SH-SY5Y (cell line): ENCODE measurements at regions not wholly inside any gene's neighbourhood (a gene's known extent, or its start where the extent isn't known, plus 50 kb on each side); places are given as distances from the start of the nearest gene placed in this dataset.

Experiments
- GATA2 ChIP-seq: IDR thresholded peaks from 2 replicates; pipeline ENCODE4 v1.6.1; 2011; ENCODE audit warnings: mild to moderate bottlenecking, low read depth, low read length
- GATA3 ChIP-seq: IDR thresholded peaks from 2 replicates; pipeline ENCODE4 v1.6.1; 2011; ENCODE audit warnings: low read depth, mild to moderate bottlenecking, low read length, moderate library complexity

DNA sequence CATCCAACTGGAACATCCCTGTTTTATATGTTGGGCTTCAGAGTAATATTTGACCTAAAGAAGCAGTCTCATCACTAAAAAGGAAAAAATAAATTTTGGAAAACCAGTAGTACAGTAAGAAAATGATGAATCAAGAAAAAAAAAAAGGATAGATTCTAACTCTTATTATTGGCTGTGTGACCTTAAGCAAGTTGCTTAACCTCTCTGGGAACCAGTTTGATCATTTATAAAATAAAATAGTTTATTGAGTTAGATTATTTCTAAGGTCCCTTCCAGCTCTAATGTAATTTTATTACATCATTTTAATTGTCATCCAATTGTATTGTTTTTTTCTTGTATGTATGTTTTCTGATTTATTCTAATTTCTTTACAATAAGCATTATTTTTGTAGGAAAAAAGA, 127.0 kb downstream of the PRELID2 start:
- no peak for TF ChIP-seq GATA3
- no peak for TF ChIP-seq GATA2

DNA sequence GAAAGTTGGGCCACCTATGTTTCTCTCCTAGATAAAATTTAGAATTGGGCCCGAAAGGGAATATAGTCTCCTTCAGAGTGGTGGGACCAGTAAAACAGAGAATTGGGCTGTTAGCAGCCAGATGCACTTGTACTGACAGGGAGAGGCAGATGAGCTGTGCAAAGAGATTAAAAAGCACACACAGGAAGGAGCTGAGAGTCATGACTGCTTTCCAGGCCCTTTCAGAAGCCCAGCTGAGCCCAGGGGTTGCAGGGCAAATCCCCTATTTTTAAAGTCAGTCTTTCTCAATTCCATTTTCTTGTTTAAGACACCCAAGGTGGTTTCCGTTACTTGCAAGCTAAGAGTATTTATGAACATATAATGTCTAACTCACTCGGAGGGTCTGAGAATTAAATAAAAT, 130.4 kb downstream of the PRELID2 start:
- TF ChIP-seq GATA3 (no peak), GATA2 (no peak)

DNA sequence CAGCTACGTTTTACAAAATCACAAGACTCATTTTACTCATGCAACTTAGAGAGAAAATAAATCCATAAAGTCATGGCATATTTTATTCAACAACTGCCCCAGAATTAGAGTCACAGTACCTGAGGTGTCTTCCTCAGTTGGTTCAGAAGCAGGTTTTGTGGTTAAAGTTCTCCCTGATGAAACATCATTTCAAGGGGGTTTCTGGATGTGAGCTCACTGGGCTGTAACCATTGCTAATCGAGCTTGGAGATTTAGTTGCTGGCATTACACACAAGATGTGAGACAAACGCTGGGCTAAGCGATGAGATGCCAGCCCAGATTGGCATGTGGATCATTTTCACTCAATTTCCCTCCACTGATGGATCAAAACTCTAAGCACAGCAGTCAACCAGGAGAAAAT, 131.3 kb downstream of the PRELID2 start:
- TF ChIP-seq GATA3 (no peak), GATA2 (no peak)

DNA sequence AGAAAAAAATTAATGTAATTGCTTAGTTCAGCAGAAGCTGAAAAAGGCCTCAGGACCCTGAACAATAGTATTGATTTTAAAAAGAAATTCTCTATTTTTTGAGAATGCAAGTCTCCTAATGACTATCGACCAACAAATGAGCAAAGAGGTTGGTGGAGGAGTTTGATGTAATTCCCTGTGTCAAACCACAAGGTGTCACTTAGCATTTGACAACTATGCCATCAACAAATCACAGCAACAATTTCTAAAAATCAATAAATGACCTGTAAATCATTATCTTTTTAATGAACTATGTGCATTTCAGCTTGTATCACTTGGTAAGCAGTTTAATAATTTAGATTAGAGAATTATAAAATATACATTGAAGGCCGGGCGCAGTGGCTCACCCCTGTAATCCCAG, 133.7 kb downstream of the PRELID2 start:
- TF ChIP-seq GATA3 (no peak), GATA2 (no peak)

DNA sequence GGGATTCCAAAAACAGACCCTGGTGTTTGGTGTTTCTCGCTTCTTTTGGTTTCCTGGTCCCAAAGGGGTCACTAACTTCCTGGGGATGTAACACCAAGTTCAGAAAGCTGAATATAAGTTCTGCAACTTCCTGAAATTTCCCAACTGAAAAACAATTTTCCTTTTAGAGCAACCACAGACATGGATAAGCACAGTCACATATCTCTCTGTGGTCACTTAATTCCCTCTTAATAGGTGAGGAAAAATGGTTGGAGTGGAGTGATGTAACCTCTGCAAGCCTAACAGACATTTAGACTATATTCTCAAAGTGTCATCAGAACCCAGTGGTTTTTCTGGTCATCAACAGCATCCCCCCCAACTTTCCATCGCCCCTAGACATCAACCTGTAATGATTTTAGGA, 135.3 kb downstream of the PRELID2 start:
- no peak for TF ChIP-seq GATA2
- TF ChIP-seq GATA3, result no peak

DNA sequence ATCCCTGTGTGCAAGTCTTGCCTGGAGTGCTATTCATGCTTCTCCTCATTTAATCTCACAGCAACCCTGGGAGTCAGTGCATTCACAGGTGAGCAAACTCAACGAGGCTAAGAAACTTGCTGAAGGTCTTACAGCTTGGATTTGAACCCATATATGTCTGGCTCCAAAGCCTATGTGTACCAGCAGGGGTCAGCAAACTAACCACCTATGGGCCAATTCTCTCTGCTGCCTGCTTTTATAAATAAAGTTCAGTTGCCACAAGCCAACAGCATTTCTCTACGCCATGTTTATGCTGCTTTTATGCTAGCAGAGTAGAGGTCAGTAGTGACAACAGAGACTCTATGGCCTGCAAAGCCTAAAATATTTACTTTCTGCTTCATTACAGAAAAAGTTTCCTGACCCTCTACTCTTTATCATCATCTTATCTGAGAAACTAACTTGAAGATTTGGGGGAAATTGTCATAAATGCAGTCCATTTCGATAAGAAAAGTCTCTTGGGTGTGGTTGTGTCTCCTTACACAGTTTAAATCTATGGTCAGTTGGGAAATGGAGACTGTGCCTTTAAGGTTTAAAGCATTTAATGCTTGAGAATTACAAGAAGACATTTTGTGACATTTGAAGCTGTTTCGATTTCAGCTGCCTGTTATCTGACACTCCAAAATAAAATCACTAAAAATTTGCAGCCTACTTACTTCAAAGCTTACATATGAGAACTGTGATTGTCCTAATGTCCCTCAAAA, 137.7 kb downstream of the PRELID2 start:
- TF ChIP-seq GATA3, result no peak
- no peak for TF ChIP-seq GATA2

DNA sequence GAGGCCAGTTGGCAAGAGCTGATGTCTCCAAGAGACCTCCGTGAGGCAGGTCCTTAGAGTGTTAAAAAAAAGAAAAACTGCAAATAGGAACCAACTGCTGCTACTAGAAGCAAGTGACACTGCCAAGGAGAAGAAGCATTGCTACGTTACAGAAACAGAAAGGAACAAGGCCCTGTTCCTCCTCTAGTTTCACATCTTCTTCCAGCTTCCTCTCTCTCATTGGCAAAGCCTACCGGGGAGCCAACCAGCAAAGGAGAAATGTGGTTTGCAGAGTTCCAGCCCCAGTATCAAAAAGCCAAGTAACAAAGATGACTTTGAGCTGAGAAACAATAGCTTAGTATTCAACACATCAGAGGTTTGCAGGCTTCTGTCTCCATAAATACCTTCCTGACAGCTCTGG, 145.9 kb downstream of the PRELID2 start:
- no peak for TF ChIP-seq GATA2
- TF ChIP-seq GATA3, result no peak

DNA sequence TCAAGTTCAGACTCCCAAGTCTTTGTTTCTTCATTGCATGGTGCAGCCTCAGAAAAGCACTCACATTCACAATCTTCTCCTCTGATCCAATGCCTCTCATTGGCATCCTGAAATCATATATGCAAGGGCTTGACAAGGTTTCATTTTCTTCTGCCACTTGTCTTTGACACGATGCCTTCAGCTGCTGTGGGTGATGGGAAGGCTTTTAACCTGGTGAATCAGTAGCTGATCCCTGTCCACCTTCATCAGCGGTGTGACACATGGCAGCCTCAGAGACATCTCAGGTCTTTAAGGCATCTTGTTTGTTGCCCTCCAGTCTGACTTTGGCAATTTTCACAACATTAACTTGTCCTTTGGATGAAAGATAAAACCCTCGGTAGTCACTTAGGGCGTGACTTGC, 147.2 kb downstream of the PRELID2 start:
- TF ChIP-seq GATA2 (no peak), GATA3 (no peak)

DNA sequence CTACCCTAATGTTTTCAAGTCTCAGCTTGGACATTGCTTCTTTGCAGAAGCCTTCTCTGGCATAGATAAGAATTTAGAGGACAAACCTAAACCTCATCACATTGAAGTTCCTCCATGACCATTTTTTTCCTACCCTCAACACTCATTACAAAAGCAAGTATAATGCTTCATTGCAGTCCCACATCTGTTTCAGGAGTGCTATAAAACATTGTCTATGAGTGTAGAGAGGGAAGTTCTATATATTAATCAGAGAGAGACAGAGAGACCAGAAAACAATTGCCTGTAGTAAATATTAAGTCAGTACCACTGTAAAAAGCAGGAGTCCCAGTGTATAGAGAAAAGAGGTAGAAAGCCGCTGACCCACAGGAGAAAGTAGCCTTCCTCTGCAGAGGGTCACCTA, 149.7 kb downstream of the PRELID2 start:
- TF ChIP-seq GATA2 (no peak), GATA3 (no peak)

DNA sequence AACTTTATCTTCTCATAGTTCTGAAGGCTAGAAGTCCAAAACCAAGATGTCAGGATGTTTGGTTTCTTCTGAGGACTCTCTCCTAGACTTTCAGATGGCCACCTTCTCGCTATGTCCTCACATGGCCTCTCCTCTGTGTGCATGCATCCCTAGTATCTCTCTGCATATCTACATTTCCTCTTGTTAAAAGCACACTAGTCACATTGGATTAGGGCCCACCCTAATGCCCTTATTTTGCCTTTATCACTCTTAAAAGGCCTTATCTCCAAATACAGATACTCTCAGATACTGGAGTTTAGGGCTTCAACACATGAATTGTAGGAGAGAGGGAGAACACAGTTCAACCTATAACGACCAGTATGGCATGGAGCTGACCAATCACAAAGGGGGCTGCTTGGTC, 151.7 kb downstream of the PRELID2 start:
- no peak for TF ChIP-seq GATA2
- no peak for TF ChIP-seq GATA3

DNA sequence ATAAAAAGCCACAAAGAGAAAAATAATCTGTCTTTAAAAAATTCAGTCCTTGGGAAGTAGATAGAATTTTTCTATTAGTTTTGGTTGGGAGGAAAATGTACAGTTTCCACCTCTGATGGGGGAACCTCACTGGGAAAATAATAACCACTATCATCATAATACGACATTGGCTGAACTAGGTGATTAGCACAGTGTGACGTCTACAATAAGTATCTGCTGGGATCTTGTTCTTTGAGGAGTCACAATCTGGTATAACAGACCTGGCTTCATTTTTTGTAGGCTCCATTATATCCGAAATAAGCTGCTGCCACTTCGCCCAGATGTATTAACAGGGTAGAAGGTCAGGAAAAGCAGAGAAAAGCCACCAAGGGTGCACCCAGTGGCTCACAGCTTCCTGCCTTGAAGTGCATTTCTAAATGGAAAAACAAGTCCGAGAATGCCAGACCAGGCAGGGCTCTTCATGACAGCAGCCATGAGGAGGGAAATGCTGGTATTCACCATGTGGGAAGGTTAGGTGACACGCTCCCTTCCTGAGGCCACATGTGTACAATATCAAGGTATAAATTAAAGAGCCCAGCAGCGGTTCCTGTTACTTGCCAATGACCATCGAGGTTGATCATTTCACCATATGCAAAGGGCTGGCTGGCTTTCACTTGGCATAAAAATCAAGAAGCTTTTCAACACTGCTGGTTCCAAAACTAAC, 152.8 kb downstream of the PRELID2 start:
- TF ChIP-seq GATA3 (no peak), GATA2 (no peak)

DNA sequence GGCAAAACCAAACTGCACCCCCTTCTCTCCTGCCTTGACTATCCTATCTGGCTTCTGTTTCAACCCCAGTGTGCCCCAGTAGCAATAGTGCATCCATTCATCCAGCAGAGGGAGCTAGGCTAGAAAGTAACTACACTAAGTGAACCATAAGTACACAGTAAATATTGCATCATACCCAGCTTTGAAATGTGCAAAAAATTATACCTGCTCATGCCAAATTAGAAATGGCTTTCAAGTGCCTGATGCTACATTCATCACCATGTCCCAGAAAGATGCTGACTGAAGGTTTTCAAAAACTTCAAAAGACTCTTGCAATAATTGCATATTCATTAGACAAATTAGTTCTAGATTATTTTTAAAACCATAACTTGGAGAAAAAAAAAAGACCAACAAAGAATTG, 153.5 kb downstream of the PRELID2 start:
- TF ChIP-seq GATA3, result no peak
- TF ChIP-seq GATA2, result no peak

DNA sequence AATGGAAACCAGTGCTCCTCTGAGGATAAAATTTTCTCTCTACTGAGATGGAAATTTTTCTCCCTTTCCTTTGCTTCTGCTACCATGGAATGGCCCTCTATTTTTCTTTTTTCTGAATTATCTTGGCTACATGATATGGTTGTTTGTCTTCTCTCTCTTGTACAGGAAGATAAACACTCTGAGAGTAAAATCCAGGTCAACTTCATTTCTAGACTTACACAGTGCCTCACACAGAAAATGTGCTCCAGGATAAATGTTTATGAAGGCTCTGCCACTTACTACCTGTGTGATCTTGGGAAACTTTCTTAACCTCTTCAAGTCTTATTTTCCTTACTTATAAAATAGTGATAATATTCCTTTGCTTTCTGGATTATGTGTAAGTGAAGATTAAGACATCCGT, 153.9 kb downstream of the PRELID2 start:
- TF ChIP-seq GATA2 (no peak), GATA3 (no peak)

DNA sequence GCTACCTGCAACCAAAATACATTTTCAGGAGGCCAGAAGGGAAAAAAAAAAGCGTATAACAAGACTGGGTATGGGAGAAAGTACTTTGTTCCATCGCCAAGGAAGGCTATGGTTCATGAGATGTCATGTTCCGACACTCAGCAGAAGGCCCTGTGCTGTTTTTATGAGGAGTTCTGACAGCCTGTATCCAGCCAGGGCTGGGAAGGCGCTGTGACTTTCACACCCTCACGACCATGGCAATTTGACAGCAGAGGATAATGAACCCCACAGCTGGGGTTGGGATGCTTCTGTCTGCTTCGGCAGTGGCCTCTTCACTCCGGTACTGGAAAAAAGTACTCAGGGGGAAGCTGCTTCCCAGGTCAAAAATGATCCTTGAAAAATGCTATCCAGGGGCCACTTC, 154.4 kb downstream of the PRELID2 start:
- TF ChIP-seq GATA2, result no peak
- no peak for TF ChIP-seq GATA3

DNA sequence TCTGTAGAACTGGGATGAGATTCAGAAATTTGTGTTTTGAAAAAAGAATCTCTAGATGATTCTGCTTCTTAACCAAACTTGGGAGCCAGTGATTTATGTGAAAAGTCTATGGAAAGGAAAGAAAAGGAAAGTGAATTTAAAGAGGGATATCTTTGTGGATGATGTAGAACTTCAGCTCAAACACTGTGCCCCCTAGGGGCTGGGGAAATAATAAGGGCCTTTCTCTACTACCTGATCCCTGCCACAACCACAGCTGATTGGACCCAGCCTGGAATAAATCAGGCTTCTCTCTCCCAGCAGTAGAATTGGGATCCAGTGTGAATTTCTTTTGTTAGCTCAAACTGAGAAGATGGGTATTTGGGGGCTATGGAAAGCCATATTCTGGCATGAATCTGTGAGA, 155.0 kb downstream of the PRELID2 start:
- TF ChIP-seq GATA3 (no peak), GATA2 (no peak)

DNA sequence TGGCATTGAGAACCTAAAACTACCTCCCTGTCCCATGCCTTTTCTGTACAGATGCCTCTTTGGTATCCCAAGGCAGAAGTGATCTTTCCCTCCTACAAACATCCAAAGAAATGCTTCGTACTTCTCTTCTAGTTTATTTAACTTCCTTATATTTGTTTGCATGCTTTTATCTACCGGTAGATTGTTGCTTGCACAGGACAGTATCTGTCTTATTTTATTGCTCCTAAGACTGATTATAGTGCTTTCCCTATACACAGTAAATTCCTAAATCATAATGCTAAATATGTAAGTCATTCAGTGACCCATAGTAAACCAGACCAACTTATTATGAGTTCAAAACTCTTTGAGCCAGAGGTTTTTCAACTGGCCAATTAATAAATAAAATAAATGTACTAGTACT, 156.9 kb downstream of the PRELID2 start:
- TF ChIP-seq GATA2 (no peak), GATA3 (no peak)

DNA sequence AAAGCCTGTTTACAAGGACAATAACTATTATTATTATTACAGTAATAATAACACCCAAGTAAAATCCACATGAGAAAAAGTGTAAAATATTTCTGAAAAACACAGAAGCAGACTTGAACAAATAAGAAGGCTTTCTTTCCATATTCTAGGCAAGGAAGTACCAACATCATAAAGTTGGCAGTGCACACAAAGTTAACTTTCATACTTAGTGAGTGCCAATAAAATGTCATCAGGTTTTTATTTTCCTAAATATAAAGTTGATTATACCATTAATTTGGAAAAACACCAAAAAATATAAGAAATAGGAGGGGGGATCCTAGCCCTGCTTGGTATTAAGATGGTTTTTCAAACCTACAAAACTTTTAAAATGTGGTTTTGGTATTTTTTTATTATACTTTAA, 161.4 kb downstream of the PRELID2 start:
- no peak for TF ChIP-seq GATA2
- TF ChIP-seq GATA3, result no peak

DNA sequence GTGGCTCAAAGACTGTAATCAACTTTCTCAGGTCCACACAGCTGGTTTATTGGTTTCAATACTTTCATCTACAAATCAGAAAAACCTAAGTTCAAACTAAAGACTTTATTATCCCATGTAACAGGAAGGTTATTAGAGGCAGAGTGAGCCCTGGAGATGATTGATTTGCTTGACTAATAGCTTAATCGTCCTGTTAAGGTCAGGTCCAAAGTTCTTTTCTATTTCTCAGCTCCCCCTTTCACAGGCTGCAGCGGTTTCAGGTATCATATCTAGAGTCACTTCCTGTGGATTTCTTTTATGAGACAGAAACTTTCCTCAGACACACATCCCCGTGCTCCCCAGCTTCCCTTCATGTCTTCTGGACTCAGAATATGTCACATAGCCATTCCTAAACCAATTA, 166.4 kb downstream of the PRELID2 start:
- no peak for TF ChIP-seq GATA3
- no peak for TF ChIP-seq GATA2
